ENCODE measurements at regions not wholly inside any gene's neighbourhood (a gene's known extent, or its start where the extent isn't known, plus 50 kb on each side); places are given as distances from the start of the nearest gene placed in this dataset.

DNA sequence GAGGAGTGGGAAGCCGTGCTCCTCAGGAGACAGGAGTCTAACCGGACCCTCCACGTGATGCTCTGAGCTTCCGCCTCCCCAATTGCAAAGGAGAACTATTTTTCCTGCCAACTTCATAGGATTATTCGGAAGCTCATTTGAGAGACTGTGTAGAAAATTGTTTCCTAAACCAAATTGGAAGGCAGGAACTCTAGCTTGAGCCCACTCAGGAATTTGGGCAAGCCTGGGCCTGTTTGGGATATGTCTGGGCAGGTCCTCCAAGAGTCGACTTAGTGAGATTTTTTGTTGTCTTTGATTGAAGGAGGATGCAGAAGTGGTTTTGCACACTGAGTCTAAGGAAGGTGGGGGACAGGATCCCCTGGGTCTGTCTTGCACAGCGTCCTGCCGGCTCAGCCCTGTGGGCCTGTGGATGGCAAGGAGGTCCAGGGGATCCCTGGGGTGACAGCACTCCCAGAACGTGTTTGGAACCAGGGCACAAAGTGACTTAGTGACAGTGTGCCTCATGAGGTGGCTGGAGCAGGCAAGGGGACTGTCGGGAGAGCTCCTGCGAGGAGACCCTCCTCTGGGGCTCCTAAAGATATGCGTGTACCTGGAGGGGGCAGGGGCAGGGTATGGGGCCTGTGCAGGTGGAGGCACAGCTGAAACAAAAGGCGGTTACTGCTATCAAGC is 283.3 kb downstream of the NSG2 start:
- TF ChIP-seq CTCF (IDR thresholded peaks at IDR 0.05), result no peak
- TF ChIP-seq POLR2A (IDR thresholded peaks at IDR 0.05), result no peak
